ENCODE measurements at regions not wholly inside any gene's neighbourhood (a gene's known extent, or its start where the extent isn't known, plus 50 kb on each side); places are given as distances from the start of the nearest gene placed in this dataset.

DNA sequence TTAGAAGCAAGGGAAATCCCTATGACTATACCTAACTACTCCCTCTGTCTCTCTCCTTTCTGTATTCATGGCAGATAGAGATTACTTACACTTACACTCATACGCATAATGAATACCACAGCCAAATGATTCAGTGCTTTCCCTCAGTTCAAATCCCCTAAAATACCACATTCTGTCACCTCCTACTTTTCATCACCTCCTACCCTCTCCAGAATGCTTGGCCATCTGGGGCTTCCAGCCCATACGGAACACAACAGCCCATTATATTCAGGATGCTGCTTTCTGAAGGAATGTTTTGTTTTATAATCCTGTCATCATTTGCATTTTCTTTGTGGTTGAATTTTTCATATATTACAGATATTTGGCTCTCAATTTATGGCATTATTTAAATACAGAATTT lies 361.6 kb downstream of the GRIA2 start:
- no peak overlapping the region for H3K4me3 ChIP-seq (replicated peaks; ENCODE audit: low read depth, low read length)
- DNase-seq (ENCODE audit: low read depth) = no peak
- TF ChIP-seq, protein P1, sequence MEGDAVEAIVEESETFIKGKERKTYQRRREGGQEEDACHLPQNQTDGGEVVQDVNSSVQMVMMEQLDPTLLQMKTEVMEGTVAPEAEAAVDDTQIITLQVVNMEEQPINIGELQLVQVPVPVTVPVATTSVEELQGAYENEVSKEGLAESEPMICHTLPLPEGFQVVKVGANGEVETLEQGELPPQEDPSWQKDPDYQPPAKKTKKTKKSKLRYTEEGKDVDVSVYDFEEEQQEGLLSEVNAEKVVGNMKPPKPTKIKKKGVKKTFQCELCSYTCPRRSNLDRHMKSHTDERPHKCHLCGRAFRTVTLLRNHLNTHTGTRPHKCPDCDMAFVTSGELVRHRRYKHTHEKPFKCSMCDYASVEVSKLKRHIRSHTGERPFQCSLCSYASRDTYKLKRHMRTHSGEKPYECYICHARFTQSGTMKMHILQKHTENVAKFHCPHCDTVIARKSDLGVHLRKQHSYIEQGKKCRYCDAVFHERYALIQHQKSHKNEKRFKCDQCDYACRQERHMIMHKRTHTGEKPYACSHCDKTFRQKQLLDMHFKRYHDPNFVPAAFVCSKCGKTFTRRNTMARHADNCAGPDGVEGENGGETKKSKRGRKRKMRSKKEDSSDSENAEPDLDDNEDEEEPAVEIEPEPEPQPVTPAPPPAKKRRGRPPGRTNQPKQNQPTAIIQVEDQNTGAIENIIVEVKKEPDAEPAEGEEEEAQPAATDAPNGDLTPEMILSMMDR (IDR thresholded peaks at IDR 0.05; ENCODE audit: low read length, missing control alignments) = no peak

DNA sequence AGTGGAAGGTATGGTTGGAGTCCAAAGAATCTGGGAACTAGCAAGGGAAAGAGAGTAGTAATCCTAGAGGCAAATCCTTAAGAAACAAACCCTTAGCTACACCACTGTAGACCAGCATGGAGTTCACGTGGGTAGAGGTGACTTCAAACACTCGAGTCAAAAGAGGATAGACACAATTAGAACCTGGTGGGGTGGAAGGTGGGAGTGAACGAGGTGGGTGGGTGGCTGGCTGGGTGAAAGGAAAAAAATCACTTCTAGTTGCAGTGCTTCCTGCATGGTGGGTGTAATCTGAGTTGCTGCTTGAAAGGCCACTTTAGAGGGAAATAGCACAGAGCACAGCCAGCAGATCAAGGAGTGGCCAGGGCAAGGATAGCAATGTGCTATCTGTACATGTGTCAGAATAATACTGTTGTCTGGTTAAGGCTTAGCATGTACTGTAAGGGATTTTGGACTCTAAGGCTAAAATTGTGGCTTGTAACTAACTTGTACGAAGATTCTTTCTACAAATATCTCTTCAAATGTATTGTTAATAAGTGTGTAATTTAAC lies 356.2 kb downstream of the GRIA2 start:
- TF ChIP-seq, protein P1 (IDR thresholded peaks at IDR 0.05; ENCODE audit: low read length, missing control alignments) = no peak
- DNase-seq (ENCODE audit: low read depth) = no peak
- H3K4me3 ChIP-seq (replicated peaks; ENCODE audit: low read depth, low read length) = no peak overlapping the region

- H3K4me3 ChIP-seq (replicated peaks; ENCODE audit: low read depth, low read length) = no peak overlapping the region
- DNase-seq (ENCODE audit: low read depth) = no peak
- TF ChIP-seq, protein P1 (IDR thresholded peaks at IDR 0.05; ENCODE audit: low read length, missing control alignments) = no peak
These were observed 354.8 kb downstream of the GRIA2 start for GRCh38 chr4:157575339-157575738.

DNA sequence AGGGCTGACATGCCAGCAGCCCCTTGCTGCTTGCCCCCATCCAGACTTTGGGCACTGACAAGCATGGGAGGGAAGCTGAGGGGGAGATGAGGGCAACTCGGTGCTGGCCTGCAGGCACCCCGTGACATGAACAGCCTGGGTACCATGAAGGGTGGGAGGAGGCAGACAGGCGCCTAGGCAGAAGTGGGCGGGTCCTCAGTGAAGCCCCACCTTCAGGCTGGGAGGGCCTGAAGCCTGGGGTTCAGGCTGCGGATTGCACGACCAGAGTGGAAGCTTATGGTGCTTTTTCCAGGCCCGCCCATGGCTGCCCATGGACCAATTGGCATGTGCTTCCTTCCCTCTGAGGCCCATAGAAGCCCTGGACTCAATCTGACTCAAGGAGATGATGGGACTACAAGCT lies 354.1 kb downstream of the GRIA2 start:
- no peak for DNase-seq (ENCODE audit: low read depth)
- no peak overlapping the region for H3K4me3 ChIP-seq (replicated peaks; ENCODE audit: low read depth, low read length)
- TF ChIP-seq, protein P1 (IDR thresholded peaks at IDR 0.05; ENCODE audit: low read length, missing control alignments) = no peak

DNA sequence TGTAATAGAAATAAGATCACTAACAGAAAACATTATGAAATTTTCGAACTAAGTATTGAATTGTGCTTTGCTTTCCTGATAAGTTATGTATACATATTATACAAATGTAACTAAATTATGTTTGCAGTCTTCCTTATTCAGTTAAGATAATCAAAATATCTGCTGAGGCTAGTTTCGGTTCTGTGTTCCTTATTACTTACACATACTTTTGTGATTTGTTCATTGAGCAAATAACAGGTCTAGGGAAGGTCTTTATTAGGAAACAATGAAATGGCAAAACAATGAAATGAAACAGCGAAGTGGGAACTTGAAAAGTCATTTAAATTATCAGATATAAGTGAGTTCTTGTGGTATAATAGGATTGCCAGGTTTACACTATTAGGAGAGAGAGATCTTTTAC lies 352.4 kb downstream of the GRIA2 start:
- no peak overlapping the region for H3K4me3 ChIP-seq (replicated peaks; ENCODE audit: low read depth, low read length)
- TF ChIP-seq, protein P1 (IDR thresholded peaks at IDR 0.05; ENCODE audit: low read length, missing control alignments) = no peak
- no peak for DNase-seq (ENCODE audit: low read depth)

DNA sequence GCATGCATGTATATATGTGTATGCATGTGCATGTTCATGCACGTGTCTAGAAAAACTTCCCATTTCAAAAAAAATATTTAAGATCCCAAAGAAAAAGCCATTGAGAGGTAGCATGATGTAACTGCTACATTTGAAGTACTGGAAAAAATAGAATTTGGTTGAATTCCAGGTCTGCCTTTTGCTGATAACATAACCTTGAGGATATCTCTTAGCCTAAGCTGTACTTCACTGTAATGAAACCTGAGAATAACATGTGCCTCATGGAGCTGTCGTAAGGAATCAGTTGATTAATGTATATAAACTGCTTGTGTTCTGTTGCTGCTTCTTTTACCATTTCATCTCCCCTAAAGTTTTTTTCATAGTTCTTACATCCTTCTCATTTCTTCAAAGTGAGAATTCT lies 351.8 kb downstream of the GRIA2 start:
- TF ChIP-seq, protein P1 (IDR thresholded peaks at IDR 0.05; ENCODE audit: low read length, missing control alignments) = no peak
- H3K4me3 ChIP-seq (replicated peaks; ENCODE audit: low read depth, low read length) = no peak overlapping the region
- DNase-seq (ENCODE audit: low read depth) = no peak

DNA sequence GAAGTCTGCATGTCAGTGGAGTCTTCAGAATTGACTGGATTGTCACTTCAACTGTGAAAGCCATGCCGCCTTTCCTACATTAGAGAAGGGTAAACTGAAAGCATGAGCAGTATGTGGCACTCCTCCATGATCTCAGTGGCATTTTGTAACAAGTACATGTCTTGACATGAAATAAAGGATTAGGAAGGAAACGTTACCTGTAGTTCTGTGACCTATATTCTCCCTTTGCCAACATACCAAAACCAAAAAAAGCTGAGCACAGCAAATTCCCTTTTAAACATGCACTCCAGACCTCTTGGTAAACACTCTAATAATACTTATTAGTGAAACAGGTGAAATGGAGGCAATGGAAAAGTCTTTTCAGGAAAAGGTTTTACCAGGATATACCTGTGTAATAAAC lies 344.2 kb downstream of the GRIA2 start:
- H3K4me3 ChIP-seq (replicated peaks; ENCODE audit: low read depth, low read length) = no peak overlapping the region
- TF ChIP-seq, protein P1 (IDR thresholded peaks at IDR 0.05; ENCODE audit: low read length, missing control alignments) = no peak
- no peak for DNase-seq (ENCODE audit: low read depth)

Measured in fibroblast of pulmonary artery (primary cell).